Keratinocyte (primary cell): ENCODE measurements at regions not wholly inside any gene's neighbourhood (a gene's known extent, or its start where the extent isn't known, plus 50 kb on each side); places are given as distances from the start of the nearest gene placed in this dataset.

Experiments used
- DNase-seq: peaks from one replicate; pipeline ENCODE4 v3.0.0-alpha.2; 2011; ENCODE audit warnings: low read depth, missing footprints, low spot score
- FAIRE-seq: peaks from 2 replicates; lab custom pipeline; 2011; peaks lifted over from hg19 to GRCh38; lab: Jason Lieb, UNC
- H2AFZ ChIP-seq: 2 replicates; pipeline ENCODE4 v1.6.0; 2012; ENCODE audit warnings: low read length, control low read depth, inconsistent platforms; ENCODE audit not compliant: control insufficient read depth
- H3K27ac ChIP-seq: 2 replicates; pipeline ENCODE4 v1.5.1; 2011; ENCODE audit warnings: low read length; ENCODE audit not compliant: control insufficient read depth, insufficient read depth
- H3K27me3 ChIP-seq: 3 replicates; pipeline ENCODE4 v1.6.0; 2011; ENCODE audit warnings: low read length; ENCODE audit not compliant: control insufficient read depth, insufficient read depth; ENCODE audit errors: extremely low read depth
- H3K36me3 ChIP-seq, 2 experiments: 2 replicates in 1 of 2; 3 replicates in 1 of 2; pipeline ENCODE4 v1.5.1; 2011; ENCODE audit warnings: low read length in 2 of 2, mild to moderate bottlenecking in 1 of 2; ENCODE audit not compliant: control insufficient read depth in 2 of 2, insufficient read depth in 2 of 2; ENCODE audit errors: extremely low read depth in 1 of 2
- H3K4me1 ChIP-seq: 3 replicates; pipeline ENCODE4 v1.5.1; 2011; ENCODE audit warnings: low read length; ENCODE audit not compliant: control insufficient read depth, insufficient read depth; ENCODE audit errors: extremely low read depth
- H3K4me2 ChIP-seq: 3 replicates; pipeline ENCODE4 v1.6.0; 2011; ENCODE audit warnings: low read depth, low read length; ENCODE audit not compliant: control insufficient read depth, insufficient read depth; ENCODE audit errors: extremely low read depth
- H3K4me3 ChIP-seq, 3 experiments: fragments of 200-600 bp in 1 of 3; sonication (generic) in 1 of 3; 2 replicates in 2 of 3; 3 replicates in 1 of 3; pipeline ENCODE4 v1.5.1; 2011 to 2016; ENCODE audit warnings: low read length in 3 of 3, mild to moderate bottlenecking in 3 of 3, control low read depth in 2 of 3, inconsistent platforms in 1 of 3, low read depth in 1 of 3, mixed read lengths in 1 of 3, mixed run types in 1 of 3, moderate library complexity in 1 of 3; ENCODE audit not compliant: control insufficient read depth in 2 of 3, insufficient read depth in 2 of 3; ENCODE audit errors: extremely low read depth in 1 of 3
- H3K79me2 ChIP-seq: 2 replicates; pipeline ENCODE4 v1.6.0; 2012; ENCODE audit warnings: low read length; ENCODE audit not compliant: control insufficient read depth, insufficient read depth
- H3K9ac ChIP-seq: 3 replicates; pipeline ENCODE4 v1.6.0; 2011; ENCODE audit warnings: low read length; ENCODE audit not compliant: control insufficient read depth, insufficient read depth; ENCODE audit errors: extremely low read depth
- H3K9me1 ChIP-seq: 3 replicates; pipeline ENCODE4 v1.6.0; 2011; ENCODE audit warnings: low read length; ENCODE audit not compliant: control insufficient read depth, insufficient read depth; ENCODE audit errors: extremely low read depth
- H3K9me3 ChIP-seq: 2 replicates; pipeline ENCODE4 v1.5.1; 2012; ENCODE audit warnings: low read depth, low read length; ENCODE audit not compliant: control insufficient read depth
- H4K20me1 ChIP-seq: 3 replicates; pipeline ENCODE4 v1.6.0; 2011; ENCODE audit warnings: low read length; ENCODE audit not compliant: control insufficient read depth, insufficient read depth; ENCODE audit errors: extremely low read depth
- CTCF ChIP-seq, 3 experiments: IDR thresholded peaks in 1 of 3; conservative IDR thresholded peaks in 1 of 3; optimal IDR thresholded peaks in 1 of 3; 2 replicates in 2 of 3; 3 replicates in 1 of 3; pipeline versions ENCODE3 to v1.5.1; 2011; ENCODE audit warnings: low read length in 3 of 3, mild to moderate bottlenecking in 3 of 3, moderate library complexity in 2 of 3, control low read depth in 1 of 3, inconsistent platforms in 1 of 3; ENCODE audit not compliant: insufficient read depth in 2 of 3; ENCODE audit errors: extremely low read depth in 1 of 3
- EZH2 ChIP-seq: IDR thresholded peaks from one replicate; pipeline ENCODE4 v1.6.1; 2012; ENCODE audit warnings: inconsistent platforms, mild to moderate bottlenecking, low read length, moderate library complexity
- dilution Hi-C: fragments of 300-500 bp; cut with MboI; formaldehyde crosslinking; loops from one replicate; pipeline ENCODE4 v1.7.0; 2020; ENCODE audit warnings: low sequenced_read_pairs; ENCODE audit not compliant: extremely low pct_ligation_motif_present

GRCh38 chr12:93133361-93133760 is 204.3 kb upstream of the EEA1 start:
- FAIRE-seq (no peak), DNase-seq (no peak)
- Histone ChIP-seq H4K20me1 (no peaks in the 10 kb centered on the region), H3K27me3 (no peaks in the 10 kb centered on the region), H2AFZ (no peak overlapping the region), H3K79me2 (no peaks in the 10 kb centered on the region), H3K36me3 (no peaks in the 10 kb centered on the region), H3K27ac (no peak overlapping the region), H3K4me1 (peaks cover 12% of the 10 kb centered on the region), H3K9me1 (no peaks in the 10 kb centered on the region), H3K4me2 (no peak overlapping the region), H3K9ac (no peak overlapping the region), H3K4me3 (no peak overlapping the region), H3K9me3 (no peaks in the 10 kb centered on the region)
- dilution Hi-C loops, result no loop called here
- TF ChIP-seq CTCF (optimal IDR thresholded peaks at IDR 0.05 in 1 of 3, IDR thresholded peaks at IDR 0.05 in 1 of 3, conservative IDR thresholded peaks at IDR 0.05 in 1 of 3; ENCODE audit: extremely low read depth in 1 of 3, insufficient read depth in 2 of 3, low read length in 3 of 3) (no peak), EZH2 (no peak)

- Histone ChIP-seq H2AFZ (no peak overlapping the region), H3K4me3 (no peak overlapping the region), H3K27ac (no peak overlapping the region), H3K27me3 (no peaks in the 10 kb centered on the region), H4K20me1 (no peaks in the 10 kb centered on the region), H3K4me1 (peaks cover 20% of the 10 kb centered on the region), H3K9ac (no peak overlapping the region), H3K9me1 (no peaks in the 10 kb centered on the region), H3K4me2 (no peak overlapping the region), H3K79me2 (no peaks in the 10 kb centered on the region), H3K9me3 (no peaks in the 10 kb centered on the region), H3K36me3 (no peaks in the 10 kb centered on the region)
- dilution Hi-C loops, result no loop called here
- FAIRE-seq (no peak), DNase-seq (no peak)
- no peak for TF ChIP-seq CTCF (optimal IDR thresholded peaks at IDR 0.05 in 1 of 3, IDR thresholded peaks at IDR 0.05 in 1 of 3, conservative IDR thresholded peaks at IDR 0.05 in 1 of 3; ENCODE audit: extremely low read depth in 1 of 3, insufficient read depth in 2 of 3, low read length in 3 of 3)
- TF ChIP-seq EZH2, result no peak
Observed at GRCh38 chr12:93134175-93134890, 205.2 kb upstream of the EEA1 start.
